CD4-positive, alpha-beta T cell treated with Interleukin-4 for 1 hour (primary cell): ENCODE measurements at regions not wholly inside any gene's neighbourhood (a gene's known extent, or its start where the extent isn't known, plus 50 kb on each side); places are given as distances from the start of the nearest gene placed in this dataset.

Source experiments
- DNase-seq, 2 donors: peaks; one replicate each; pipeline ENCODE4 v3.0.0-alpha.2; 2020 to 2022

DNA sequence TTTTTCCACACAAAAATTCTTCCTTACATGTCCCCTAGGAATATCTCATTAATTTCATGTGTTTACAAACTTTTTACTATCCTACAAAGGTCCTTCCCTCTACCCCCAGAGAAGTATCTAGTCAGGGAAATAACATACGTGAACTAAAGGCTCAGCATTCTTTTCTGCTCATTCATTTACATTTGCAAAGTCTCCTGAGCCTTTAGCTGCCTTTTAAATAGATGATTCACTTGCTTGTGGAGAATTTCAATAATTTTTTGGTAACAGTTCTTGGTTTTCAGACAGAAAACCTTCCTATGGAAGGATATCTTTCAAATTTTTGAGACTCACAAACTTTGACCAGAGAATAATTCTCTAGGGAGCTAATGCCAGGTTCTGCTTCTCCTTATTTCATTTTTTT is 81.5 kb upstream of the RMDN2 start:
- no peak for DNase-seq

DNA sequence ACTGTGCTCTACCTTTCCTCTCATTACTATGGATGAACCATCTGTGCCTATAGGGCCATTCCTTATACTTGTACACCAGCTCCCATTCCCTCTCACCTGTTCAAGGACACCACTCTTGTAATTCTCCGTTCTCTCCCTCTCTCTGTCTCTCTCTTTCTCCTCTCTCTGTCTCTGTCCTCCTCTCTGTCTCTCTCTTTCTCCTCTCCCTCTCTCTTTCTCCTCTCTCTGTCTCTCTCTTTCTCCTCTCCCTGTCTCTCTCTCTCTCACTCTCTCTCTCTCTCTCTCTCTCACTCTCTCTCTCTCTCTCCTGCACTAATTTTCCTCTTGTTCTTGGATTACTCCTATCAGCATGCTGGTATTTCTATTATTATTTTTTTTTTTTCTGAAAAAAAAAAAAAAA is 78.9 kb upstream of the RMDN2 start:
- no peak for DNase-seq

DNA sequence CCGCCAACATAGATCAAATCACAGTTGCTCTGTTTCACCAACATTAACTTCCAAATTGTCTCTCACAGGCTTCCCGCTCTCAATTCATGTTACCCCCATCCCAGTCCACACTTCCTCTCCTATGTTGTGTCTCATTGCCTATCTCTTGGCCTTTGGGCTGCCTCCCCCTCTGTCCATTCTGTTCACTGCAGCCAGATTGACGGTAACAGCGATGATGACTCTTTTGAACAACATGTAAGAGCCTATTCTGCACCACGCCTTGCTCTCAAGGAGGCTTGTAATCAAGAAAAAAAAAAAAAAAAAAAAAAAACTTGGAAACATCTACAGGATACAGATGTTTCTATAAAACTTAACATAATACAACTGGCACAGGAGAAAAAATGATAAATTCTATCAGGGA is 77.3 kb upstream of the RMDN2 start:
- DNase-seq, result no peak

DNA sequence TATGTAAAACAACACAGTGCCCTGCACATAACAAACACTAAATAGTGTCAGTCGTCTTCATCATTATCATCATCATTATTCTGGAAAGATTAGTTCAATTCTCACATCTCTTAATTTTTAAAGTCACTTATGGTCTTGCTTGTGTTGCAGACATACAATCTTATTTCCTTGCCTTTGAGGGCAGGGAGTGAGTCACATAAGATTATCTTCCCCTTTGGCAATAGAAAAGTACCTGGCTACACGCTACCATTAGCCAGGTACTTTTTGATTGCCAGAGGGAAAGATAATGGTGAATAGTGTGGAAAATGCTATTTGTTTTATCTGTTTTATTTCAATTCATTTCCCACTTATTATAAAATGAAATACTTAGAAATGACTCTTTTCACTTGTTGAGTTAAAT is 76.6 kb upstream of the RMDN2 start:
- DNase-seq, result no peak

DNA sequence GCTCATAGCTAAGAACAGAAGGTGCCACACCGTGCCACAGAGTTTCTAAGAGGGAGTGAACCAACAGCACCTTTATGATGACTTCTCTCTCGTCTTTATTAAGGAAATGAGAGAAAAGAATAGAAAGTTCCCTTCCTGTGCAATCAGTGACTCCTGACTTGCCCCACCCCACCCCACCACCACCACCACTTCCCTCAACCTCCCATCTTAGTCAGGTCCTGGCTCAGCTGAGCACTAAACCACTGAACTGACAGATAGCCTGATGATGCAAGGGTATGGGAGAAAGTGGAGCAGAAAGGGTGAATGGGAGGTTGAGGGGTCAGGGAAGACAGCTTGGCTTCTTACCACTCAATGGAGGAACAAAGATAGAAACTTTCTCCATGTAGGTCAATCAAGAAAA is 75.2 kb upstream of the RMDN2 start:
- peak in 1 of 2 donors; percentile 37 for DNase-seq

DNA sequence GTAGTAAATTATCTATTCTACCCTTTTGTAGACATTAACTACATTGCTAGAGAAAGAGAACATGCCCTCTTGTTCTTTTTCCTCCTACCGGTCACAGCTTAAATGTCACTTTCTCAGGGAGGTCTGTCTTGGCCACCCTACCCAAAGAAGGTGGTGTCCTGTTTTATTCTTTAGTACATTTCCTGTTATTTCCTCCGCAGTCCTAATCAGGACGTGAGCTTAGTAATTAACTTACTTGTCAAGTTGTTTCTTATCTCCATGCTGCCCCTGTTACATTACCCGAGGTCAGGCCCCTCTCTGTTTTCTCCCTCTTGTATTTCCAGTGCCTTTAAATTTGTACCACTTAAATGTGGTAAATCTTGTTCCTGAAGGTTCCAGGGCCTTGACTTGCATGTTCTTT is 73.7 kb upstream of the RMDN2 start:
- peak in 1 of 2 donors; percentile 16 for DNase-seq

DNA sequence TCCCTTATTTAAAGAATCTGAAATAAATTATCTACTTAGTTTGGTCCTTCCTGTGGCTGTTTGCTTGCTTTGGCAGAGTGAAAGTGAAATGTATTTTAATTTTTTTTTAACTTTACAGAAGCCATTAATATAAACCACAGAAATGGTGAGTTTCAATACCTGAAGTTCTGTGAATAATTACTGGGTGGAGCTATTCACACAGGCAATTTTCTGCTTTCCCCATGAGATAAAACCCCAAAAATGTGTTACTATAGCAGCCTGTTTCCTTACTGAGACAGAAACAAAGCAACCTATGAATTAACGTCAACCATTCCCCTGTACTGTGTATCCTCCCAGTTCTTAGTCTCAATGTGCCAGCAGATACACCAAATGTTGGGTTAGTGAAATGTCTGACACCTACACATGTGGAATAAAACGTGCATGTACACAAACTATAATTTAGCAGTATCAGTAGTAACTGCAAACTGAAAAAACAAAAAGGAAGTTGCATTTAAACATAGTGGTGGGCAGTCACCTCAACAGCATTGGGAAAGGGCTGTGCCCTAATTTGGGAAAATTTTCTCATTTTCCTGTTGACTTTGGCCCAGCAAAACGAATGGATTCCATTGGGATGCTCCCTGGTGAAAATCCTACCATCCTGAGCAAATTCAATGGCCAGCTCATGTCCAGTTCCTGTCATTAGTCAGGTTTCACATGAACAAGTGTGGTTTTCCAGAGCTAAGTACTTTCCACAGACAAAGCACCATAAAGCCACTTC is 73.1 kb upstream of the RMDN2 start:
- DNase-seq, result peak in 1 of 2 donors; percentile 49

DNA sequence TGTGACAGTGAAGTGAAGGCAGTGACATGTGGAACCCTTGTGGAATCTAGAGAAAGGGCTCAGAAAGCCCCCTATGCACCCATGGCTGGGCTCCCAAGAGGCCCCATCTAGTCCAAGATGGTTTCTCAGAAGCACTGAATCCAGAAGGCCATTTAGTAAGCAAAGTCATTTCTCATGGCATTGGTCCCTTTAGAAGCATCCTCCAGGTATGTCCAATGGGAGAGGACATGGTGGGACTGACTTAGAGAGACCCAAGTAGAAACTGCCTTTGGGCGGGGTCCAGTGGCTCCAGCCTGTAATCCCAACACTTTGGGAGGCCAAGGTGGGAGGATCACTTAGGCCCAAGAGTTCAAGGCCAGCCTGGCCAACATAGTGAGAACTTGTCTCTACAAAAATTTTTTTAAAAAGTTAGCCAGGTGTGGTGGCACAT is 72.5 kb upstream of the RMDN2 start:
- DNase-seq, result no peak

DNA sequence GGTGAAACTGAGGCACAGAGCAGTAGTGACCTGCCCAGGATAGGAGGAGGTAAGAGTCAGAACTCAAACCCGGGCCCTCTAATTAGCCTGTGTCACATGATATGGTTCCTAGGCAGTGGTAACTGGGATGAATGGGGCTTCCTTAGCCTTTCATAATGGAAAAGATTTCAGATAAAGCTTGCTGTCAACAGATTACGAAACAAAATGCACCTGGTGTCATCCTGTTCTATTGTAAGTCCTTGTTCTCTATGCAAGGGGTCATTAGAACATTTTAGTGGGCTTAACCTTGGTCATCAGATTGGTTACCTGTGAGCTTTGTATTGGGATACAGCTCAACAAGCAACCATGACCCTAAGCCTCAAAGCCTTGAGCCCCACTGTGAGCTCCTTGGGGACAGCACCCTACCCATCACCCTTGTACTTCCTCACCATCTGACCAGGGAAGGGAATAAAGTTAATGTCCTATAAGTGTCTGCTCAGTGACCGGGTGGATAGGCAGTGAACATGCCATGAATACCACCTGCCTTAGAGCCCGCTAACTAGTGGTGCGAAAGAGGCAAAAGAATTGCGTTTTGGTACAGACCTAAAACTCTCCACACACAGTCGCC is 70.3 kb upstream of the RMDN2 start:
- no peak for DNase-seq

DNA sequence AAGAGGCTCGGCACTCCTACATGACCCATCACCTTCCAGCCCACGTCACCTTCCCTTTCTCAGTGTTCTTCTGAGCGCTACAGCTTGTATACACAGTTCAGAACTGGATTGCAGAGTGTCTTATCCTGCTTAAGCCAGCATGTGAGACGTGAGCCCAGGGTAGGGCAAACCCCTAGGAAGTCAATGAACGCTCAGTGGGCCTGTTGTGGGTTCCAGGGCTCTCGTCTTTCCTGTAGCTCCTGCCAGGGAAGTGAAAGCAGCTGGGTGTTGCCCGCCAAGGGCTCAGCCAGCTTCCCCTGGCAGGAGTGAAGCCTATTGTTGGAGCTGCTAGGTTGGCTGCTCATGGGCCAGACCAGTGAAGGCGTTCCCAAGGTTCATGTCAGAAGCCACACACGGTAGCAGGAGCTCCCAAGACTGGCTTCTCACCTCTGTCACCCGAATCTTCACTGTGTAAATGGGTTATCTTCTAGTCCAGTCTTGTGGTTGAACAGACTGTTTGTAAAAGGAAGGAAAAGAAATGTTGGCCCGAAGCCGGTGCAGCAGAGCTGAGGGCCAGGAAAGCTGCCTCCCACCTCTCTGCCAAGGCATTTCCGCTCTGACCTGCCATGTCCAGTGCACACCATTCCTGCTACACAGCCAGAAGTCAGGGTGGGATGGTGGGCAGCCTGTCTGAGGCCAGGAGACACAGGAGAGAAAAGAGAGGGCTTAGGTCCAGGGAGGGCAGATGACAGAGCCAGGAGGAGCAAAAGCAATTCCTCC is 69.6 kb upstream of the RMDN2 start:
- peak; percentile 13 to 35 for DNase-seq

DNA sequence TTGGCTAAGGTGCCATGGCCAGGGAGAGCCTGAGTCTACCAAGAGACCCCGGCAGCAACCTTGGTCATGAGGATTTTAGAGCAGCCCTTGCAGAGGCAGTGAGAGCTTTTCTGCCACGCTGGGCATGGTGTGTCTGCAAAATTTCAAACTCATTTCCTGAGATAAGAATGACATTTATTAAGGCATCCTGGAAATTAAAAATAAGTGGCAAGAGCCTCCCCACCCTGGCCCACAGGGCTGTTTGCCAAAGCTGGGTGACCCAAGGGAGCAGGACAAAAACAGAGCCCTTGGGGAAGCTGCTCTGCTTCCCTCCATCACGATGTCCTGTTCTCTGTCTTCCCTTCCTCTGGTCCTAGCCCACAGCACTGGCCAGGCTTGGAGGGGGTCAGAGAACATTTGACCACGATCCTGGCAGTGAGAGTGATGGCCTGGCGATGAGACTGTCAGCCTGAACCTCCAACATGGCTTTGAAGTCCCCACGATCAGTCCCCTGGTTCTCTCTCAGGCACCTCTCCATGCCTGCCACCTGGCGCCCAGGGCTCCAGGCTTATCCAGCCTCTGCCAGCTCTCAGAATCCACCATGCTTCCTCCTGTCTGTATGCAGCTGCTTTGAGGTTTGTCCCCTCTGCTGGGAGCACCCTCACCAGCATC is 68.9 kb upstream of the RMDN2 start:
- DNase-seq, result no peak

DNA sequence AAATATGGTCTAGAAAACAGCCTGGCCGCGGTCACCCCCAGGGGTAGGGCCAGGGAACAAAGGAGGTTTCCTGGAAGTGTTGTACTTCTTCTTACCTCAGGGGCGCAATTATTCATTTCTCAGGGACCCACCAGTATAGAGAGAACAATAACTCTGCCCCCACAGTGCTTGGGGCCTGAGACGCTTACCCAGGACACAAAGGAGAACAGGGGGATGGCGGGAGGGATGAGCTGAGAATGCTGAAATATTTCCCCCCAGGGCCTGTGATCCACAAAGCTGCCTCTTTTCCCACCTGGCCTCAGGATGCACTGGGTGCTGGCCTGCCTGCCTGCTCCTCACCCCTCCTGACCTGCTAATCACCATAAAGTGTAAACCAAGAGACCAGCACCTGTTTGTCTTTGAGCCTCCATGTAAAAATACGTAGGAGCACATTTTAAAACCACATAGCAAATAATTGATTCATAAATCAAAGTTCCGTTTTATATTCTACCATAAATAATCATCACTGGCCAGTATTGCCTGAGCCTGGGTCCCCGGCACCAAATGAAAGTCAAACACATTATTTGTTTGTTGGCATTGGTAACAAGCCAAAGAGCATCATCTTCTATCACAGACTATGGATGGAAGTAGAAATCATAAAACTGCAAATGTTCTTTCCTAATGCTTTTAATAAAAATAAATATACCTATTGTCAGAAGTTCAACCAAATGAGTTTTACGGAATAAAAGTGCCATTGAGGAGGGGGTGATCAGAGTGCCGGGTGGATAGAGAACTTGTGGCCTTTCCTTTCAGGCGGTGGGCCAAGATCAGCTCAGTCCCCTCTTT is 67.3 kb upstream of the RMDN2 start:
- DNase-seq, result no peak

DNA sequence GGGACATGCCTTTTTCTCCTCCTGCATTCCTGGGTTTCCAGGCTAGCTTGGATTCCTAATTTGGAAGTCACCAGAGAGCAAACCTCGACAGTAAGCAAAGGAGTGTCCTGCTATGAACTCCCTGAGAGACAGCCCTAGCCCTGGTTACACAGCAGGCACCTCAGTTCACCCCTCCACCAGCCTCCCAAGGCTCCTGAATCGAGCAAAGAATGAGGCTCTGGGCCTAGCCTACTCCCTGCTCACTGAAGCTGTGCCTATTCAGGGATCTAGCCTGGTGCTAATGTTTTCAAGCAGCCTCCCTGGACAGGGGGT is 66.7 kb upstream of the RMDN2 start:
- DNase-seq, result no peak

DNA sequence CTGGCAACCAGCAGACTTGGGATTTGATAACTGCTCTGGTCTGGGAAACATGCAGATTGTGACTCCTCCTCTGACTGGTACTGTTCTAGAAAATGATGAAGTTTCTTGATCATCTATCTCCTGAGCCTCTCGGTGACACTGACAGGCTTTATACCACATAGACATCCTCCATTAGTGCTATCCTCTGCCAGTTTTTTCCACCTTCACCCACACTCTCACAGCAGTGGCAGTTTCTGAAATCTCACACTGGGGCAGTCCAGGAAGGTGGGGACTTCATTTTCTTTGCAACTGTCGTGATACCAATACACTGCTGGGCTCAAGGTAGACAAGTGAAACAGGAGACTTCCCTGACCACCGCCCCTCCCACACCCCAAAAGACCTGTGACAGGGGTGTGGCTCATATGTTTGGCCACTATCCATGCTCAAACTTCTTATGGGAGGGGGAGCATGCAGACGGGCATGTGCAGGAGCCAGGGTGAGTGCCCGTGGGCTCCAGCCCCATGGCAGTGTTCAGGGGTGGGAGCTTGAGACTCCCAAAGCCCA is 66.3 kb upstream of the RMDN2 start:
- no peak for DNase-seq

DNA sequence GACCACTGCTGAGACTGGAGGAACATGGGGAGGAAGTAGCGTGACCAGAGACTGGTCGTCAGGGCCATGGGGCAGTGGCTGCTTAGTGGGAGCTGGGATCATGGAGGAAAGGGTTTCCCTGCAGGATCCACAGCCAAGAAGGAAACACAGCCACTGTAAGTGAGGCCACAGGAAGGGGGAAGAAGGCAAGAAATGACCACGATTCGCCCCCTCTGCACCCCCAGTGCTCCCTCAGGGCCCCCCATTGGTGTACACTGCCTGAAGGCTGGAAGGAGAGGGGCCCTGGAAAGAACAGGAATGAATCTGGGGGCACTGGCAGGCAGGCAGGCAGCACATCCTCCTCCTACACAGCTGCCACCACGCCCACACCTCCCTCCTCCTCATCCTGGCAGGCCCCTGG is 62.5 kb upstream of the RMDN2 start:
- no peak for DNase-seq

DNA sequence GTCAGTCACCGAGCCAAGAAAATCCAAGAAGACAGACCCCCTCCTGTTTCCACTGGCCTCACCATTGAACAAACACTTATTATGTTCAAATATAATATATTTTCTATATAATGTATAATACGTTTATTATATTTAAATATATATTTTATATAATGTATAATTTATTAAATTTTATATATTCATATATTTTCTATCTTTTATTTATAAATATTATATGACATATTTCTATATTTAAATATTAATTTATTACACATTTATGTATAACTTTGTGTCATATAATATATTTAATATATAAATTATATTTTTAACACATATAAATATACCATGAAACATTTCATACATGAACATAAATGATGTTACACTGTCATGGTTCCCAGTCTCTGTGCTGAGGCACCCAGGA is 60.9 kb upstream of the RMDN2 start:
- DNase-seq, result no peak

DNA sequence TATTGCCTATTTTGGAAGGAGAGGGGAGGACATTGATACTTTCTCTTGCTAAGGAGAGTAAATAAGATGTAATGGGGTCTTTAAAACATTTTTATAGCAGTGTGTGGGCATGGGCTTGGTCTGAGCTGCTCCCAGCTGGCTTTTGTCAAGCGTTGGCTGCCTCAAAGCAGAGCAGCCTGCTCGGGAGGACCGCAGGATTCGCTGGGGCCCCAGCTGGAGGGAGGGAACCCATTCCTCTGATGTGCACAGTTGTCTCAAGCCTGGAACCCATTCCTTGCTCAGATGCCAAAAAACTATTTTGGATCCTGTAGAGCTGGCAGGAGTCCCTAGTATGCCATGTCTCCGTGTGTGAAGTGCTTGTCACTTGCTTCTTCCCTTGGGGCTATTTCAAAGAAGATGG is 59.4 kb upstream of the RMDN2 start:
- DNase-seq, result no peak

DNA sequence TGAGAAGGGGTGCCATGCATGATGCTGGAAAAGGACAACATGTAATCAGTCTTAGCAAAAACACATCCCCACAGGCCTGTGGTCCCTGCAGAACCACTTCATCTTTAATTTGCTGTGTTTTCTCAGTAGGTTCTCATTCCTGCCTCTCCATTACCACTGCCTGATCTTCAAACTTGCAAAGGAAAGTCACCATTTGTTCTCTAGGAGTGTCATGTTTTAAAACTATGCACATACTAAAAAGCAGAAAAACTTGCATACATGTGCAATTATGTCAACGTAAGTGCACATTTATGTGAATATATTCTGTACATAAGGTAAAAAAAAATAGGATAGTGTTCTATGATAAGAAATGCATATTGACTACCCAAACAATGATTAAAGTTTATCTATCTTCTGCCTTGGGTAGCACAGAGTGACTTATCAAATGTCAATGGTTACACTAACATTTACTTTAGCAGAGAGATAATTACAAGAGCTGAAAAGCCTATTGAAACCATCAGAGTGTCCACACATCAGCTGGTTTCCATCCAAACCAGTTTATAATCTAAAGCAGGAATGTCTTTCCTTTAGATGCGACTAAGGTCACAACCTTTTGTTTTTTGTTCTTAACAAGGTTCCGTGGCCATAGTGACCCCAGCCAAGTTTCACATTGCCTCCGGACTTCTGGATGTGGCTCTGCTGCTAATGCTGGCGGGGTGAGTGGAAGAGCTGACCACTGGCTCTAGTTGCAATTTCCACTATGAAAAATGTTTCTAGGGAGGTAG is 58.7 kb upstream of the RMDN2 start:
- no peak for DNase-seq

DNA sequence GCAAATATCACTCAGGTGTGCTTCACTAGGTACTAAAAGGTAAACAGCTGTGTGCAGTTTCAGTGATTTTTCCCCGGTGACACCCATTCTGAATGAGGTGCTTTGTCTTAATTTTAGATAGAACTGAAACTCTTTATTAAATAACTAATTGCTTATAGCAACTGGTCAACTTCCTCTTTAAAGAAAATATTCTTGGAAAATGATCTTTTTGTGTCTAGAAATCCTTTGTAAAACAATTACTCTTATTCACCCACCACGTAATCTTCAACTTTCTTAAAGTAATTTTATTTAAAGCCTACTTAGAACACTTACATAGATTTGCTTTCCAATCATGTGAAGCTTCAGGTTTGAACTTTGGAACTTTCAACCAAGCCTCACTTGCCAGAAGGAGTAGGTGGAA is 57.9 kb upstream of the RMDN2 start:
- DNase-seq, result no peak

DNA sequence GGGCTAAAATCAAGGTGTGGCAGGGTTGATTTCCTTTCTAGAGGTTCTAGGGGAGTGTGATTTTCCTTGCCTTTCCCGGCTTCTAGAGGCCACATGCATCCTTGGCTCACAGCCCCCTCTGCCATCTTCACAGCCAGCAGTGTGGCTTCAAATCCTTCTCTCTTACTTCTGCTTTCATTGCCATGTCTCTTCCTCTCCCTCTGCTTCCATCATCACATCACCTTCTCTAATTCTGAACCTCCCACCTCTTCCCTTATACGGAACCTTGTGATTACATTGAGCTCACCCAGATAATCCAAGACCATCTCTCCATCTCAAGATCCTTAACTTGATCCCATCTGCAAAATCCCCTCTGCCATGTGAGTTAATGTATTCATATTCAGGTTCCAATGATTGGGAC is 56.2 kb upstream of the RMDN2 start:
- DNase-seq, result no peak

DNA sequence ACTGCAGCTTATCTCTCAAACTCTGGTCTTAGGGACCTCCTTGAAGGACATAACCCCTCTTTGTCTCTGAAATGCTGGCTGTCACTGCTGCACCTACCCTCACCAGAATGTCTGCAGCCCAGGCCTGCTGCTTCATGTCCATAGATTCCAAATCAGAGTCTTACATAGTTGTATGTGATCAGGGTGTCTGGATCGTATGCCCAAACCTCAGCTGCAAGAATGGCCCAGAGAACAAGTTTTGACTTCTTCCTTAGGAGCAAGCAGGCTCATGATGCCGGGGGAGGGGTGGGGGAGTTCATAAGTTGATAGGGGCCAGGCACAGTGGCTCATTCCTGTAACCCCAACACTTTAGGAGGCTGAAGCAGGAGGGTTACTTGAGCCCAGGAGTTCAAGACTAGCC is 55.8 kb upstream of the RMDN2 start:
- DNase-seq, result no peak

DNA sequence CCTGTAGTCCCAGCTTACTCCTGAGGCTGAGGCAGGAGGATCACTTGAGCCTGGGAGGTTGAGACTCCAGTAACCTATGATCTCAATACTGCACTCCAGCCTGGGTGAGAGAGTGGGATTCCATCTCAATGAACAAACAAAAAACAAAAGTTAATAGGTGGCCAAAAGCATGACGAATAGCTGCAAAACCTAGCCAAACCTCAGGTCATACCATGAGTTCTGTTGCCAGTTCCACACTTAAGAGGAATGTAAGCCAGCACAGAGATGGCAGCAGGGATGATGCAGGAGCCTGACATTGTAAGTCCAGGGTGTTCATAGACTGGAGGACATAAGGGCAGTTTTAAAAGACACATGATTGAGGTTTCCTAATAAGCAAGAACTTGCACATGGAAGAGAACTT is 55.3 kb upstream of the RMDN2 start:
- DNase-seq, result no peak
